Ectodermal cell (in vitro differentiated cells): ENCODE measurements at regions not wholly inside any gene's neighbourhood (a gene's known extent, or its start where the extent isn't known, plus 50 kb on each side); places are given as distances from the start of the nearest gene placed in this dataset.

Experiments used
- H3K27ac ChIP-seq: 2 replicates; pipeline ENCODE4 v1.7.0; 2013; ENCODE audit warnings: mild to moderate bottlenecking, low read depth, low read length; ENCODE audit not compliant: insufficient read depth, poor library complexity, severe bottlenecking
- H3K27me3 ChIP-seq: 2 replicates; pipeline ENCODE4 v1.7.0; 2013; ENCODE audit warnings: mild to moderate bottlenecking, low read length; ENCODE audit not compliant: insufficient read depth, control insufficient read depth, poor library complexity, severe bottlenecking
- H3K36me3 ChIP-seq: one replicate; pipeline ENCODE4 v1.7.0; 2013; ENCODE audit warnings: low read length; ENCODE audit not compliant: control insufficient read depth, insufficient read depth
- H3K4me1 ChIP-seq: one replicate; pipeline ENCODE4 v1.7.0; 2013; ENCODE audit warnings: low read length; ENCODE audit not compliant: control insufficient read depth, insufficient read depth
- H3K4me3 ChIP-seq: 2 replicates; pipeline ENCODE4 v1.7.0; 2013; ENCODE audit warnings: low read depth, low read length, control low read depth; ENCODE audit not compliant: insufficient read depth
- H3K9me3 ChIP-seq: 2 replicates; pipeline ENCODE4 v1.7.0; 2013; ENCODE audit warnings: mild to moderate bottlenecking, low read length, moderate library complexity; ENCODE audit not compliant: control insufficient read depth
- WGBS, 2 experiments: methylation state at CpG; one replicate each; pipeline ENCODE4 v1.1.7; 2013; ENCODE audit warnings: missing lambda C conversion rate in 2 of 2; 5-methylcytosine and 5-hydroxymethylcytosine counted together

DNA sequence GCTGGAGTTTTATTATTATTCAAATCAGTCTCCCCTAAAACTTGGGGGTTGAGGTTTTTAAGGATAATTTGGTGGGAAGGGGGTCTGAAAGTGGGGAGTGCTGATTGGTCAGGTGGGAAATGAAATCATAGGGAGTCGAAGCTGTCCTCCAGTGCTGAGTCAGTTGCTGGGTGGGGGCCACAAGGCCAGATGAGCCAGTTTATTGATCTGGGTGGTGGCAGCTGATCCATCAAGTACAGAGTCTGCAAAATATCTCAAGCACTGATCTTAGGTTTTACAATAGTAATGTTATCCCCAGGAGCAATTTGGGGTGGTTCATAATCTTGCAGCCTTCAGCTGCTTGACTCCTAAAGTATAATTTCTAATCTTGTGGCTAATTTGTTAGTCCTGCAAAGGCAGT is 146.0 kb upstream of the SPACA1 start:
- 93 to 97% methylated on average over 1 of the region's 1 CpG for WGBS, 2 experiments
- Histone ChIP-seq H3K36me3 (no peaks in the 10 kb centered on the region), H3K27ac (no peak overlapping the region), H3K27me3 (no peaks in the 10 kb centered on the region), H3K4me1 (peaks cover 3% of the 10 kb centered on the region), H3K9me3 (no peaks in the 10 kb centered on the region), H3K4me3 (no peak overlapping the region)

DNA sequence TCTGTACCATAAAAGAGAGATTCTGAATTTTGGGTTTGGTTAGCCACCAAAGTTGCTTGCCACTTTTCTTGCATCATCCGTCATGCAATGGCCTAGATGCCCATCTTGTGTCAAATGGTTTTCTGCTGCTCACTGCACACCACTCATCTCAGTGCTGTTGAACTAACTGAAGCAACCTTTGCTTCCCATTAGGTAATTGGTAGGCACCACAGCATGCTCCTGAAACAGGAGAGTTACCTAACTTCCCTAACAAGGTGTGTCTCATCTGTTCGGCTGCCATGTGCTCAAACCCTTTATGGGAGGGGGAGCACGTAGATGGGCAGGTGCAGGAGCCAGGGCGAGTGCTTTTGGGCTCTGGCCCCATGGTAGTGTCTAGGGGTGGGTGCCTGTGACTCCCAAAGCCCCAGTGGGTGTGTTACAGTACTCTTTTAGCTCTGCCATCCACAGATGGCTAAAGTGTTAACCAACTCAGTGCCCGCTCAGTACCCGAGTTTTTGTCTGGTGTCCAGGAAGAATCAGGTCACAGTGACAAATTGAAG is 147.4 kb upstream of the SPACA1 start:
- no peaks in the 10 kb centered on the region for H3K36me3 ChIP-seq
- no peak overlapping the region for H3K27ac ChIP-seq
- H3K27me3 ChIP-seq, result no peaks in the 10 kb centered on the region
- 92% methylated on average over 6 of the region's 6 CpGs for WGBS, 2 experiments
- H3K9me3 ChIP-seq, result no peaks in the 10 kb centered on the region
- no peak overlapping the region for H3K4me3 ChIP-seq
- peaks cover 3% of the 10 kb centered on the region for H3K4me1 ChIP-seq

DNA sequence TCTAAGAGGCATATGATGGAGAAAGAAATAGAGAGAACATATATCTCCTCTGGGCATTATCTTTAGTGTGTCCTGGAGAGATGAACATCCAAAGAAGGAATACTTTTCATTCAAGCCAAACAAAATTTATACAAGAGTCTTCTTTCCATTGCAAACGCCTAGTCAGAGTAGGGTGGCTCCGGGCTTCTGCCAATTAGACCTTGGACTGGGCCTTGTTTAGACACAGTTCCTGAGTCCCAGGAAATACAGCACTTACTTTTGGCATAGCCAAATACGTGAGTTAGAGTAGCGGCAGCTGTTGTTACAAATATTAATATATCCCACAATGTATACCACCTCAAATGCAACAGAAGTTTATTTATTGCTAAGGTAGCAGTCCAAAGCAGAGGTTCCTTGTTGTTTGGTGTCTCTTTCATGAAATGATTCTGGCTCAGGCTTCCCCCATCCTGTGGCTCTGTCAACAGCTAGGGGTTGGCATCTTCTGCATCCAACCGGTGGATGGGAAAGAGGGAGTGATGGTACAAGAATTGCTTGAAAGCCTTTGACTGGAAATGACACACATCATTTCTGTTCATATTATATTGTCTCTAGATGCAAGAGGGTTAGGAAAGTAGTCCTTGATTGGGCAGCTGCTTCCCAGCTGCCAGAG is 148.0 kb upstream of the SPACA1 start:
- WGBS, 2 experiments, result 94 to 95% methylated on average over 5 of the region's 5 CpGs
- H3K27ac ChIP-seq, result no peak overlapping the region
- peaks cover 3% of the 10 kb centered on the region for H3K4me1 ChIP-seq
- no peak overlapping the region for H3K4me3 ChIP-seq
- H3K27me3 ChIP-seq, result no peaks in the 10 kb centered on the region
- H3K9me3 ChIP-seq, result no peaks in the 10 kb centered on the region
- H3K36me3 ChIP-seq, result no peaks in the 10 kb centered on the region

DNA sequence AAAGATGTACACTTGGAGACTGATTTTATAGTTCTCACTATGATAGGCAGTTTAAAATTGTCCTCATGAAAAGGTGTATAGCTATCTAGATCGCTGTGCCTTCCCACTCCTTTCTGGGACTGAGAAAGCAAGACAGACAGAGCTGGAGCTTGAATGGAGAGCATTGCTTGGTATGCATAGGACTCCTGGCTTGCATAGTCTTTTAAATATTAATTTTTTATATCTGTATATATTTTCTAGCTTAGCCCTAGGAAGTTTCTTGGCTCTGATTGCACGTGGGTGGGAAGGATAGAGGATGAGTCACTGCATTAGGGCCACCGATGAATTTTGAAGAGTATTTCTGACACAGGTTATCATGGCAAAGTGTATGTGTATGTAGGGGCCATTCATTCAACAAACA is 150.0 kb upstream of the SPACA1 start:
- 87 to 95% methylated on average over 3 of the region's 3 CpGs for WGBS, 2 experiments
- H3K36me3 ChIP-seq, result no peaks in the 10 kb centered on the region
- no peak overlapping the region for H3K4me3 ChIP-seq
- H3K27me3 ChIP-seq, result no peaks in the 10 kb centered on the region
- H3K9me3 ChIP-seq, result no peaks in the 10 kb centered on the region
- no peaks in the 10 kb centered on the region for H3K4me1 ChIP-seq
- H3K27ac ChIP-seq, result no peak overlapping the region

DNA sequence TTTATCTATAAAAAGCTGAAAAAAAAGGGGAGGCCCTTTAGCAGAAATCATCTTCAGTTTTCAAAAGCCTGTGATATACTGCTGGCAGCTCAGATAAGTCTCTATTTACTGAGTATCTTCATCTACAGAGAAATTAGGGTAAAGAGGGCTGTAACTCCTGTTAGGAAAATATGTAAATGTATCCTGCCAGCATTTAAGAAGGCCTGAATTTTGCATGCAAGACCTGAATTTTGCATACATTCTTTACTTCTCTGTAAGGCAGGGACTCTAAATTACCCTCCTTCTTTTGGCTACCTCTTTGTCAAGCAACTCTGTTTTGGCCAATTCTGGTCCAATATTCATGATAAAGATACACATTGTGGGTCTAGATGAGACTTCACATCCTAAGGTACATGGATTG is 150.6 kb upstream of the SPACA1 start:
- no peak overlapping the region for H3K27ac ChIP-seq
- no peaks in the 10 kb centered on the region for H3K27me3 ChIP-seq
- no peaks in the 10 kb centered on the region for H3K36me3 ChIP-seq
- no peaks in the 10 kb centered on the region for H3K4me1 ChIP-seq
- H3K9me3 ChIP-seq, result no peaks in the 10 kb centered on the region
- no peak overlapping the region for H3K4me3 ChIP-seq

DNA sequence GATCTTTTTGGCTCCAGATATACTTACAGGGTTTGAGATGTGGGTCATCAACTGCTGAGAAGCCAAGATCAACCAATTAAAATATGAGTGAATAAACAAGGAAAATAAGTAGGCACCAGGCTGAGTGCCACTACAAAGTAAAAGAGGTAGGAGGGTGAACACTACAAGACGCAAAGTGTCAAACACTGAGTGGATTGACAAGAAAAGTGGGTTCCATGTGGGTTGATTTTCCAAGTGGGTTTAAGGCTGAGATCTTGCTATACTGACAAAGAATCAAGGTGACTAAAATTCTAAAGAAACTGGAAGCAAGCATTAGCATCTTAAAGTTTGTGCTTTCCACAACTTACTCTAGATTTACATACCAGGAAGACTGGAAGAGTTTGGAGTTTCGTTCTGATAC is 160.4 kb upstream of the SPACA1 start:
- no peaks in the 10 kb centered on the region for H3K36me3 ChIP-seq
- 98 to 99% methylated on average over 2 of the region's 2 CpGs for WGBS, 2 experiments
- H3K9me3 ChIP-seq, result peaks cover 2% of the 10 kb centered on the region
- no peak overlapping the region for H3K4me3 ChIP-seq
- no peaks in the 10 kb centered on the region for H3K27me3 ChIP-seq
- no peaks in the 10 kb centered on the region for H3K4me1 ChIP-seq
- no peak overlapping the region for H3K27ac ChIP-seq

DNA sequence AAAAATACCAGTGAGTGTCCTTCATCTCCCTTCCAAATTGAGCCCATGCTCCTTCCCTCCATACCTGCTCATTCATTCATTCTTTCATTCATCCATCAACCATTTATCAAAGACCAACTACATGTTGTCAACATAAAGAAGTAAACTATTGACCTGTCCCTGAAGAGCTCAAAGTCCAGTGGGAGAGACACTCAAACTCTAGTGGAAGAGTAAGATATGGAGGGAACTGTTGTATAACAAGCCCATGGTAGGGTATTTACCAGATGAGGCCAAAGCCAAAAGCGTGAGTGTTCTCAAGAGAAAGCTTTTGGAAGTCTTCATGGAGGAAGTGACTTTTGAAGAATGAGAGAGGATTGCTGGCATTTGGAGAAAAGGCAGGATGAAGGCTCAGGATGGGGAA is 163.4 kb upstream of the SPACA1 start:
- no peaks in the 10 kb centered on the region for H3K27me3 ChIP-seq
- no peaks in the 10 kb centered on the region for H3K36me3 ChIP-seq
- WGBS, 2 experiments, result 91 to 96% methylated on average over 1 of the region's 1 CpG

DNA sequence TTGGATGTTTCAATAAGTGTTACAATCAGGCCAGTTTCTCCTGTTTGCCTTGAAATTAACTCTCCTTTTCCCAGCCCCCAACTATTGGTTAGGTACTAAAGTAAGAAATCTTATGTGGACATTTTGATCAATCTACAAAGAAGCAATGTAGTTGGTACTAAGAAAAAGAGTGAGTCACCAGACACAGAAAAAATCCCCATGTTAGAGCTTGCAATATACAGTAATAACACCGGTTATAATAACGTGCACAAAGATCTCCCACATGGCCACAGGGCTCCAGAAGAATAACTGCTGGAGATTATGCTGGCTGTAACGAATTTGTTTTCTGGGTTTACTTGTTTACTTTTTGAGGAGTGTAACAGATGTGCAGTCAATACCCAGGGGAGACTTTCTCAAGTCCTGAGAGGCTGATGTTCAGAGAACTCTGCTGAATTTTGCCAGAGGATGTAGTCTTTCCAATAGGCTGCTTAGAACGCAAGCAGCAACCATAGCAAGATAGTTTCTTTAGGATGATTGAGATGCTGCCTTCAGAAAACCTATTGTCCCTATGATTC is 166.2 kb upstream of the SPACA1 start:
- Histone ChIP-seq H3K4me1 (no peaks in the 10 kb centered on the region), H3K27me3 (no peaks in the 10 kb centered on the region), H3K27ac (no peak overlapping the region), H3K9me3 (peaks cover 2% of the 10 kb centered on the region), H3K4me3 (no peak overlapping the region), H3K36me3 (no peaks in the 10 kb centered on the region)
- WGBS, 2 experiments, result 94 to 97% methylated on average over 4 of the region's 4 CpGs

More for the DNA sequence above, 163.4 kb upstream of the SPACA1 start:
- peaks cover 2% of the 10 kb centered on the region for H3K9me3 ChIP-seq
- H3K27ac ChIP-seq, result no peak overlapping the region
- H3K4me1 ChIP-seq, result no peaks in the 10 kb centered on the region
- no peak overlapping the region for H3K4me3 ChIP-seq

DNA sequence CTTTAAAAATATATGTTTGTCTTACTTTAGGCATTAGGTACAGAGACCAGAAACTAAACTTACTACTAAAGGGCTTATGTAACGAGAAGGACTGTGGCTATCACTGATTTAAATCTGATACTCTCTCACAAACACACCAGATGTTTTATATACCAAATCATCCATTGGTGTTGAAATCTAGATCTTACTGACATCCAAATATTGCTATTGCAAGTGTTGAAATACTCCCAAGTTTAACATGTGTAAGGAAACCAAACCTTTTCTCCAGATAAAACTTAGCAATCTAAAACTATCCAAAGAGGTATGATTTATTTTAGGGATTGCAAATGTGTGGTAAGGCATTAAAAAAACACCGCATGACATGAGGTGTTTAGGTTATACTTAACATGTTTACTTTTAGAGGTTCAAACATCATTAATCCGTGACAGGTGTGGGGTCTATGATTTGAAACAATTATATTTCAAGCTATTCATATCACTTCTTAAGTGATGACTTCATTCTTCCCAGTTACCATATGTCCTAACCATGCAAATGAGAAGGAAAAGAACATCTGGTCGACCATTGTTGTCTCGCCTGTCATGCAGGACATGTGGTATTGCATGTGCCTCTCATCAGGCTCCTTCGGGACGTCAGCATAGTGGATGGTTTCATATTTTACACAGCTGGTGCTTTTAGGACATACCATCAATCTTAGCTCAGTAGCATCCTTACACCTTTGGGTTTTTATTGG is 168.3 kb upstream of the SPACA1 start:
- WGBS, 2 experiments, result 89 to 93% methylated on average over 6 to 7 of the region's 7 CpGs
- no peaks in the 10 kb centered on the region for H3K4me1 ChIP-seq
- H3K27me3 ChIP-seq, result no peaks in the 10 kb centered on the region
- no peak overlapping the region for H3K4me3 ChIP-seq
- H3K36me3 ChIP-seq, result no peaks in the 10 kb centered on the region
- peaks cover 2% of the 10 kb centered on the region for H3K9me3 ChIP-seq
- H3K27ac ChIP-seq, result no peak overlapping the region

DNA sequence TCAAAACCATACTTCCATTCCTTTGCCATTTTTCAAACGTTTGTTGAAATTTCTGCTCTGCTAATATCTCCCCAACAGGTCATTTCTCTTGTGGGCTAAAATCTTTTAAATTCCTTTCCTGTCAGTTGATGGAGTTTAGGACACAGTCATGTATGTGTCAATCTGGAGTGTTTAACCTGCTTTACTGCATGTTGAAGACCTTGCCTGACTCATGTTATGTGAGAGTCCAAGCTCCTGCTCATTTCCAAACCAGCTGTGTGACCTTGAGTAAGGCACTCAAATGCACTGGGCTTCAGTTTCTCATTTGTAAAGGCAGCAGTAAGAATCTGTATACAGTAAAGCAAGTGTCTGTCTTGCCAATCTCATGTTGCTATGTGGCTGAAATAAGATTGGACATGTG is 171.9 kb upstream of the SPACA1 start:
- Histone ChIP-seq H3K36me3 (no peaks in the 10 kb centered on the region), H3K4me3 (no peak overlapping the region), H3K9me3 (no peaks in the 10 kb centered on the region), H3K27ac (no peak overlapping the region), H3K27me3 (no peaks in the 10 kb centered on the region), H3K4me1 (no peaks in the 10 kb centered on the region)
- WGBS, 2 experiments, result 81 to 83% methylated on average over 1 of the region's 1 CpG
